ENCODE measurements at regions not wholly inside any gene's neighbourhood (a gene's known extent, or its start where the extent isn't known, plus 50 kb on each side); places are given as distances from the start of the nearest gene placed in this dataset.

- TF ChIP-seq GATA3 (IDR thresholded peaks at IDR 0.05; ENCODE audit: low read depth, low read length) (no peak), GATA2 (IDR thresholded peaks at IDR 0.05; ENCODE audit: low read depth, low read length) (no peak)
Measured at GRCh38 chr21:43334214-43334958, 92.5 kb downstream of the SIK1 start.
